ENCODE measurements at regions not wholly inside any gene's neighbourhood (a gene's known extent, or its start where the extent isn't known, plus 50 kb on each side); places are given as distances from the start of the nearest gene placed in this dataset.

DNA sequence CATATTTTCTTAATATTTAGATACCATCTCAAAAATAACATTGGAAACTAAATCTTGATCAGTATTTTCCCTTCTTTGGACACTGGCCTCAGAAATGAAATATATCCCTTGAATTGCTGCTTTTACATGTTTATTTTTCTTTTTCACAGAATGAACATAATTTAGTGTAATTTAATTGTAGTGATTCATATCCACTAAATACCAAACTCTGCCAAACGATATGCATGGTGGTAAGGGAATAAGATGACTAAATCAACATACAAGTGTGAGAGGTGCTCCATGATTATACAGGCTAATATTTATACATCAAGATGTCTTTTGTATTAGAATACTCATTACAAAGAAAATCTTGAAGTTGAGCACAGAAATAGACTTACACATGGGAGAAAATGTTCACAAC, 216.8 kb upstream of the PACRGL start:
- TF ChIP-seq EP300 (IDR thresholded peaks at IDR 0.05): no peak
- TF ChIP-seq, protein P1, sequence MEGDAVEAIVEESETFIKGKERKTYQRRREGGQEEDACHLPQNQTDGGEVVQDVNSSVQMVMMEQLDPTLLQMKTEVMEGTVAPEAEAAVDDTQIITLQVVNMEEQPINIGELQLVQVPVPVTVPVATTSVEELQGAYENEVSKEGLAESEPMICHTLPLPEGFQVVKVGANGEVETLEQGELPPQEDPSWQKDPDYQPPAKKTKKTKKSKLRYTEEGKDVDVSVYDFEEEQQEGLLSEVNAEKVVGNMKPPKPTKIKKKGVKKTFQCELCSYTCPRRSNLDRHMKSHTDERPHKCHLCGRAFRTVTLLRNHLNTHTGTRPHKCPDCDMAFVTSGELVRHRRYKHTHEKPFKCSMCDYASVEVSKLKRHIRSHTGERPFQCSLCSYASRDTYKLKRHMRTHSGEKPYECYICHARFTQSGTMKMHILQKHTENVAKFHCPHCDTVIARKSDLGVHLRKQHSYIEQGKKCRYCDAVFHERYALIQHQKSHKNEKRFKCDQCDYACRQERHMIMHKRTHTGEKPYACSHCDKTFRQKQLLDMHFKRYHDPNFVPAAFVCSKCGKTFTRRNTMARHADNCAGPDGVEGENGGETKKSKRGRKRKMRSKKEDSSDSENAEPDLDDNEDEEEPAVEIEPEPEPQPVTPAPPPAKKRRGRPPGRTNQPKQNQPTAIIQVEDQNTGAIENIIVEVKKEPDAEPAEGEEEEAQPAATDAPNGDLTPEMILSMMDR (IDR thresholded peaks at IDR 0.05): no peak

Data from suprapubic skin (tissue), 3 donors.